ENCODE measurements at regions not wholly inside any gene's neighbourhood (a gene's known extent, or its start where the extent isn't known, plus 50 kb on each side); places are given as distances from the start of the nearest gene placed in this dataset.

- no peak for DNase-seq (ENCODE audit: low read depth in 1 of 2, low spot score in 1 of 2)
- ATAC-seq: no peak
- Histone ChIP-seq H3K4me1 (no peaks in the 10 kb centered on the region), H3K4me3 (no peak overlapping the region), H3K4me2 (no peak overlapping the region), H3K9me3 (no peaks in the 10 kb centered on the region), H3K27ac (no peak overlapping the region)
- no peak for FAIRE-seq
- WGBS (ENCODE audit: missing lambda C conversion rate): 73% methylated on average over 1 of the region's 1 CpG
- ChIA-PET CTCF (no interaction called here), POLR2A (no interaction called here)
- TF ChIP-seq CBX8 (IDR thresholded peaks at IDR 0.05): no peak
- TF ChIP-seq RCOR1 (IDR thresholded peaks at IDR 0.05; ENCODE audit: low read depth, low read length): no peak
- TF ChIP-seq EHMT2 (IDR thresholded peaks at IDR 0.05; ENCODE audit: low read depth): no peak
- TF ChIP-seq HEYL (CRISPR knock-in tag; IDR thresholded peaks at IDR 0.05): no peak
- no peak for TF ChIP-seq MAX (IDR thresholded peaks at IDR 0.05)
These were observed 144.6 kb upstream of the MDFIC start for GRCh38 chr7:114777288-114777687.

- TF ChIP-seq JUN (IDR thresholded peaks at IDR 0.05) (no peak), KDM1A (IDR thresholded peaks at IDR 0.05; ENCODE audit: low read depth) (no peak)
- Histone ChIP-seq H3K9me3 (no peaks in the 10 kb centered on the region), H3K4me1 (no peaks in the 10 kb centered on the region), H3K4me2 (no peak overlapping the region), H3K4me3 (no peak overlapping the region), H3K27ac (no peak overlapping the region)
- no peak for DNase-seq (ENCODE audit: low read depth in 1 of 2, low spot score in 1 of 2)
- 70% methylated on average over 4 of the region's 4 CpGs for WGBS (ENCODE audit: missing lambda C conversion rate)
- ChIA-PET POLR2A (no interaction called here), CTCF (no interaction called here)
- no peak for FAIRE-seq
- ATAC-seq: no peak
These were observed 138.4 kb upstream of the MDFIC start for GRCh38 chr7:114783508-114783907.

GRCh38 chr7:114784177-114784576, 137.7 kb upstream of the MDFIC start:
- Histone ChIP-seq H3K27ac (no peak overlapping the region), H3K4me3 (no peak overlapping the region), H3K4me2 (no peak overlapping the region), H3K9me3 (no peaks in the 10 kb centered on the region), H3K4me1 (no peaks in the 10 kb centered on the region)
- DNase-seq (ENCODE audit: low read depth in 1 of 2, low spot score in 1 of 2): no peak
- CTCF ChIA-PET: no interaction called here
- no peak for TF ChIP-seq POLR2AphosphoS2 (conservative IDR thresholded peaks at IDR 0.05; ENCODE audit: low read length)
- no peak for TF ChIP-seq ESRRA (IDR thresholded peaks at IDR 0.05; ENCODE audit: borderline replicate concordance, low read length)
- no peak for TF ChIP-seq MAFK (IDR thresholded peaks at IDR 0.05; ENCODE audit: partially characterized antibody)
- TF ChIP-seq POLR2A (IDR thresholded peaks at IDR 0.05; ENCODE audit: low read length): no peak
- TF ChIP-seq E2F6 (IDR thresholded peaks at IDR 0.05; ENCODE audit: borderline replicate concordance, low read depth): no peak
- no peak for TF ChIP-seq NPAS2 (CRISPR knock-in tag; IDR thresholded peaks at IDR 0.05; ENCODE audit: borderline replicate concordance)
- no peak for TF ChIP-seq FOSL2 (IDR thresholded peaks at IDR 0.05)
- no peak for TF ChIP-seq FOSL2 (CRISPR knock-in tag; IDR thresholded peaks at IDR 0.05)
- TF ChIP-seq HMGXB4 (CRISPR knock-in tag; IDR thresholded peaks at IDR 0.05; ENCODE audit: borderline replicate concordance): no peak
- TF ChIP-seq HDAC2 (IDR thresholded peaks at IDR 0.05): no peak
- WGBS (ENCODE audit: missing lambda C conversion rate): 59% methylated on average over 4 of the region's 4 CpGs
- POLR2A ChIA-PET: no interaction called here
- FAIRE-seq: no peak
- ATAC-seq: no peak

GRCh38 chr7:114784746-114785145, 137.1 kb upstream of the MDFIC start:
- FAIRE-seq (no peak), ATAC-seq (no peak), DNase-seq (ENCODE audit: low read depth in 1 of 2, low spot score in 1 of 2) (no peak)
- POLR2A ChIA-PET: no interaction called here
- Histone ChIP-seq H3K4me1 (no peaks in the 10 kb centered on the region), H3K4me3 (no peak overlapping the region), H3K27ac (no peak overlapping the region), H3K9me3 (no peaks in the 10 kb centered on the region), H3K4me2 (no peak overlapping the region)
- CTCF ChIA-PET: no interaction called here
- WGBS (ENCODE audit: missing lambda C conversion rate): 22% methylated on average over 1 of the region's 1 CpG
- TF ChIP-seq CBX8 (IDR thresholded peaks at IDR 0.05): no peak
- TF ChIP-seq RNF2 (IDR thresholded peaks at IDR 0.05; ENCODE audit: borderline replicate concordance, low read depth): no peak
- TF ChIP-seq ELK1 (IDR thresholded peaks at IDR 0.05; ENCODE audit: low read depth, low read length): no peak
- TF ChIP-seq JUN (IDR thresholded peaks at IDR 0.05): no peak
- no peak for TF ChIP-seq PHF8 (IDR thresholded peaks at IDR 0.05; ENCODE audit: borderline replicate concordance, low read depth)
- TF ChIP-seq PBX3 (IDR thresholded peaks at IDR 0.05): no peak
- no peak for TF ChIP-seq JUNB (IDR thresholded peaks at IDR 0.05)
- no peak for TF ChIP-seq FOSL2 (IDR thresholded peaks at IDR 0.05)
- no peak for TF ChIP-seq FOSL2 (CRISPR knock-in tag; IDR thresholded peaks at IDR 0.05)
- no peak for TF ChIP-seq HMGXB4 (CRISPR knock-in tag; IDR thresholded peaks at IDR 0.05; ENCODE audit: borderline replicate concordance)
- TF ChIP-seq EHMT2 (IDR thresholded peaks at IDR 0.05; ENCODE audit: low read depth): no peak
- no peak for TF ChIP-seq HOXA7 (CRISPR knock-in tag; IDR thresholded peaks at IDR 0.05)
- TF ChIP-seq MAFK (IDR thresholded peaks at IDR 0.05; ENCODE audit: partially characterized antibody): no peak
- TF ChIP-seq NPAS2 (CRISPR knock-in tag; IDR thresholded peaks at IDR 0.05; ENCODE audit: borderline replicate concordance): no peak
- TF ChIP-seq ZSCAN20 (CRISPR knock-in tag; IDR thresholded peaks at IDR 0.05): no peak
- TF ChIP-seq CHD4 (IDR thresholded peaks at IDR 0.05; ENCODE audit: borderline replicate concordance): no peak
- TF ChIP-seq HES2 (IDR thresholded peaks at IDR 0.05): no peak
